DOHH2 (cell line): ENCODE measurements at regions not wholly inside any gene's neighbourhood (a gene's known extent, or its start where the extent isn't known, plus 50 kb on each side); places are given as distances from the start of the nearest gene placed in this dataset.

Experiments
- EZH2phosphoT487 ChIP-seq: fragments of 200-600 bp; sonication (generic); IDR thresholded peaks from 2 replicates; pipeline ENCODE4 v1.6.1; 2017; ENCODE audit warnings: borderline replicate concordance, mild to moderate bottlenecking, antibody characterized with exemption, low read length, moderate library complexity, mixed read lengths
- TF ChIP-seq, protein P1 (sequence below): fragments of 200-600 bp; sonication (generic); IDR thresholded peaks from one replicate; pipeline ENCODE4 v1.5.1; 2014; ENCODE audit warnings: antibody characterized with exemption, mild to moderate bottlenecking, low read depth, low read length; ENCODE audit not compliant: poor library complexity, severe bottlenecking

DNA sequence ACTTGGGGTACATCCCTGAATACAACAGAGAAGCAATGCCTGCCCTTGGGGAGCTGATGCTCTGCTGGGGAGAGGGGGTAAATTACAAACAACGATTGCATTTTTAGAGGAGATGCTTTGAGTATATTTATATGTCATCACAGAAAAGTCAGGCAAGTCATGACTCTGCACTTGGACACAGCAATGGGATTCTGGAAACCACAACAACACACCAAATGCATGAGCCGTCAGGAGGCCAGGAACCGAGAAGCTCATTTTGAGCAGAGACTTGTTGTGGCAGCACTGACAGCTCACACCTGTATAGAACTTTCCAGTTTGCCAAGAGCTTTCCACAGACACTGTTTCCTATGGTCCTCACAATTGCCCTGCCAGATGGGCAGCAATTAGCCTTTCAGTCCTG lies 113.2 kb upstream of the RBPJ start:
- TF ChIP-seq, protein P1, sequence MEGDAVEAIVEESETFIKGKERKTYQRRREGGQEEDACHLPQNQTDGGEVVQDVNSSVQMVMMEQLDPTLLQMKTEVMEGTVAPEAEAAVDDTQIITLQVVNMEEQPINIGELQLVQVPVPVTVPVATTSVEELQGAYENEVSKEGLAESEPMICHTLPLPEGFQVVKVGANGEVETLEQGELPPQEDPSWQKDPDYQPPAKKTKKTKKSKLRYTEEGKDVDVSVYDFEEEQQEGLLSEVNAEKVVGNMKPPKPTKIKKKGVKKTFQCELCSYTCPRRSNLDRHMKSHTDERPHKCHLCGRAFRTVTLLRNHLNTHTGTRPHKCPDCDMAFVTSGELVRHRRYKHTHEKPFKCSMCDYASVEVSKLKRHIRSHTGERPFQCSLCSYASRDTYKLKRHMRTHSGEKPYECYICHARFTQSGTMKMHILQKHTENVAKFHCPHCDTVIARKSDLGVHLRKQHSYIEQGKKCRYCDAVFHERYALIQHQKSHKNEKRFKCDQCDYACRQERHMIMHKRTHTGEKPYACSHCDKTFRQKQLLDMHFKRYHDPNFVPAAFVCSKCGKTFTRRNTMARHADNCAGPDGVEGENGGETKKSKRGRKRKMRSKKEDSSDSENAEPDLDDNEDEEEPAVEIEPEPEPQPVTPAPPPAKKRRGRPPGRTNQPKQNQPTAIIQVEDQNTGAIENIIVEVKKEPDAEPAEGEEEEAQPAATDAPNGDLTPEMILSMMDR, result no peak
- TF ChIP-seq EZH2phosphoT487, result no peak
